GM19324 (cell line): ENCODE measurements at regions not wholly inside any gene's neighbourhood (a gene's known extent, or its start where the extent isn't known, plus 50 kb on each side); places are given as distances from the start of the nearest gene placed in this dataset.

ENCODE experiments used
- ATAC-seq: cut with Tn5 transposase; IDR thresholded peaks from one replicate; pipeline ENCODE4 v1.9.1; 2021; ENCODE audit warnings: mild to moderate bottlenecking, moderate library complexity; ENCODE audit not compliant: unreplicated experiment, low FRiP score

DNA sequence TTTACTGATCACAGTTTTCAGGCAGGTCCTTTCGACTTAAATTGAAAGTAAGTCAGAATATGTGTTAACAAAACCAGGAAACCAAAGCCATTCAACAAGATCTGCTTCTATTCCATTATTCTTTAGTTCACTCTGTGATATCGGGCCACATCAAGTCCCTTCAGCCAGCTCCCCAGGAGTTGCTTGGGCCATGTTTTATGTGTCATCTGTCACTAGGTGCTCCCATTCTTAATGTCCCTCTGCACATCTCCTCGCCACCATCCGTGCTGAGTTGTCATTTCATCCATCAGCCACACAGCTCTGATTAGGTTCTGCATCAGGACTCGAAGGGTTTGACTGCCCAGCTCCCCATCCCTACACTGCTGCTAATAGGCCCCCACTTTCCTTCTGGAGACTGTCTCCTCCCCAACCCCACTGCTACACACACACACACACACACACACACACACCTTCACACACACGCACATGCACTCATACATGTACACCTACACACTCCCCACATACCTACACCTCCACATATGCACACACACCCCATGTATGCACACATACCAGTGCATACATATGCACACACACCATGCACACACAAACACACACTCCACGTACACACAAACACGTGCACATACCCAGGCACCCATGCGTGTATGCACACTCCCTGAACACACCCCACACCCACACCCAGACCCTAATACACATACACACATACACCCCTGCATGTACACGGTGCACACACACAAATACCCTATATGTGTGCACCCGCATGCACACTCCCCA is 143.3 kb upstream of the GMDS start:
- no peak for ATAC-seq

DNA sequence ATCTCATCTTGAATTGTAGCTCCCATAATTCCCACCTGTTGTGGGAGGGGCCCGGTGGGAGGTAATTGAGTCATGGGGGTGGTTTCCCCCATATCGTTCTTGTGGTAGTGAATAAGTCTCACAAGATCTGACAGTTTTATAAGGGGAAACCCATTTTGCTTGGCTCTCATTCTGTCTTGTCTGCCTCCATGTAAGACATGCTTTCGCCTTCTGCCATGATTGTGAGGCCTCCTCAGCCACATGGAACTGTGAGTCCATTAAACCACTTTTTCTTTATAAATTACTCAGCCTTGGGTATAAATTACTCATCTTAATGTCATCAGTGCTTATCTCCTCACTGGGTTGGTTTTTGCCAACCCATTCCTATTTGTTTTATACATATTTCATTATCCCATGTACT is 142.0 kb upstream of the GMDS start:
- ATAC-seq: no peak

DNA sequence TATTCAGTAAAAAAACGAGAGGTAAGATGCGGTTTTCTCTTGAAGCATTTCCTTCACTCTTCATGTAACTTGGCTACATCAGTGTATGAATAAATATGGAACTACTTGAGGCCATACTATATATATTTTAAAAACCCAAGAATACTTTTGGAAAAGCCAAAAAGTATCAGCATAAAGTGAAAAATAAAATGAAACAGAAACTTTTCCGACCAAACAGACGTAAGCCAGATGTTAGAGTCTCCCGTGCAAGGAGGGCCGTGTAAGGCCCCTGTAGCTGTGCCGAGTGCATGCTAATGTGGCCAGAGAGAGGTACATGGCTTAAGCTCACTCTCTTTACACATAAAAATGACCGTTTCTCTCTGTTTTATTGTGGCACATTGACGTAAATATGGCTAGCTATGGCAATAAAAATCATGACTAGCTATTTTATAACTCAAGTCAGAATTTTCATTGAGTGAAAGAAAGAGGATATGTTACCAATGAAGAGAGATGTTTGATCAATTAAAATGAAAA is 140.1 kb upstream of the GMDS start:
- no peak for ATAC-seq

DNA sequence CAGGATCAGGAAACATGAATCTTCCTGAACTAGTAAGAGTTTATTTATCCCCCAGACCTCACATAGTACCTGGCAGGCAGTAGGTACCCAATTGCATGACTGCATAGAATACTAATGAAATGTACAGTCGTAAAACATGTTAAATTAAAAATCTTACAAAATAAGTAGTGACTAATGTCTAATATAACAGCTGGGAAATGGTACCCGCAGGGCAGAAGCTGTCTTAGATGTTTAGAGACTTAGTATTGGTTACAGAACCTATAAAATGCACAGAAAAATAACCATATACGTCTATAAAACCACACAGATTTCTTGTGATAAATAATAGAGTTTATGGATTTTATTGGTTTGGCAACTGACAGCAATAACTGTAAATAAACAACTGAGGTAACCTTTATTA is 139.1 kb upstream of the GMDS start:
- no peak for ATAC-seq

DNA sequence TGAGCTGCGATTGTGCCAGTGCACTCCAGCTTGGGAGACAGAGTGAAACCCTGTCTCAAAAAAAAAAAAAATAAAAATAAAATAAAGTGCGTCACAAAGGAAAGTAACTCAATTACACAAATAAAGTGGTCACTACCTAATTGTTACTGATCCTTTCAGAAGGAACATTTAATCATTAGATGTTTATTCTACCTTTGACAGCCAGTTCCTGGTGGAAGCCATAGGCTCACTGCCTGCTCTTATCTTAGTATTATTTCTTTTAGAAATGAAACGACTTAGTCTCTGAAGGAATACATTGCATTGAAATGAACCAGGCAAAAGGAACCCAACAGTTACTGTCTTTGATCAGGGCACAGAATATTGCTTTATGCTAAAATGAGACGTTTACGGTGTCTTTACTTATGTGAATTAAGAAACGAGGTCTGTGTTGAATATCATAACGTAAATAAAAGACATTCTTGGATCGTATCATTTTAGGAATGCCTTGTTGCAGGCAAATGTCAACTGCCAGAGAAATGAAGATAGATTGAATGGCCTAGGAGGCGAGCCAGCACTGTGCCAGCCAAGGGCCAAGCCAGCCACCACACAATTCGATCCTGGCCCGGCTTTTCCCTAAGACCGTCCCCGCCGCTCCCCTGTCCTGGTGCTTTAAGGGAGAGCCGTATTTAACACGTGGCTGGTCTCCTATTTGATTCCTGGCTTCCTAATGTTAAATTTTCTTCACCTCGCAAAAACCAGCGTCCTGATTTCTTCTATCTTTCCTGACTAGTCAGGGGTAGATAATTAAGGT is 136.7 kb upstream of the GMDS start:
- ATAC-seq: no peak

DNA sequence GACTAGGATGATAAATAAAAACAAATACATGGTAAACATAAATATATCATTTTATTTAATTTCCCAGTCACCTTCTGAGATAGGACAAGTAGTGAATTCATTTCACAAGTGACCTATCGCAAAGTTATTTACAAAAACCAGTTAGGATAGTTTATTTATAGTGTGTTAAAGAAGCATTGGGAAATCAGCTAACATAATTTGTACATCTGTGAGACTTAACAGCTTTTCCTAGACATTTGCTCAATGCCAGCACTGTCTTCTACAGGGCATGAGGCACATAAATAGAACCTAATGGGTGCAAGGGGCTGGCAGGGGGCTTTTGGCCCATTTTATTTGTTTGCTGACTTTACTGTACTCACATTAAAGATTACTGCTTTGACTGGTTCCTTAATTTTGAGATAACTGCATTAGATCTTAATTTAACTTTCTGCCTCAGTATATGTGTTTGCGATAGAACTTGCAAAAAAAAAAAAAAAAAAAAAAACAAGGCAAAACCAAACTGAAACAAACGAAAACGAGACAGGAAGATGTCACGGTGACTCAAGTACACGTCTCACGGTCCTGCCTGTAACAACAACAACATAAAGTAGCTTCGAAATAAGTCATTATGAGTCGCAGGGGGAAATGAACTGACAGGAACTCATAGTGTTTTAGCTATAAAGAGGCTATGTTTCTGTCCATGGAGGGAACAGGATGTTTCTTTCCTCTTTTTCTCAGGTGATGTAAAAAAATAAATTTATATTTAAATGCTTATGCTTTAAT is 133.7 kb upstream of the GMDS start:
- ATAC-seq: no peak

DNA sequence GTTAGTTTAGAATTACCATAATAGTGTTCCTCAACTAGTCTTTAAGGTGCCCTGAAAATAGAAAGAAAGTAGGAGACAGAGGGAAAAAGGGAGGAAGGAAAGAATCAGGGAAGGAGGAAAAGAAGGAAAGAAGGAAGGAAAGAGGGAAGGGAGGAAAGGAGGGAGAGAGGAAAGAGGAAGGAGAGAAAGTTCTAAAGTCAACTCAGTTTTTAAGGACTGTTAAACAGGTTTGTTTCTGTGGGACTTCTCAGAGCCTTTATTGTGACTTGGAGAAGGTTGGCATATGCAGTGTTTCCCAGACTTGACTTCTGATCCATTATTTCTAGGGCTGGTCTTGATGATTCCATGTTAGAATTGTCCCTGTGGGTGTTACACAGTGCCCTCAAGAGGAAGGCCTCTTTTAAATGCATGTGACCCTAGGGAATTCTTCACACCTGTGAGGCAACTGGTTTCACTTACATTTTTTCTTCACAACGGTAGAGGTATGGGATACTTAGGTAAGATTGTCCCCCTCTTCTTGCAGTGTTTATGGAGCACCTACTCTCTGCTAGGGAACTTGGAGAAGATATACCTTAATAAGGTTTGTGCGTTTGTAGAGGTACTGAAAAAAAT is 132.7 kb upstream of the GMDS start:
- no peak for ATAC-seq

DNA sequence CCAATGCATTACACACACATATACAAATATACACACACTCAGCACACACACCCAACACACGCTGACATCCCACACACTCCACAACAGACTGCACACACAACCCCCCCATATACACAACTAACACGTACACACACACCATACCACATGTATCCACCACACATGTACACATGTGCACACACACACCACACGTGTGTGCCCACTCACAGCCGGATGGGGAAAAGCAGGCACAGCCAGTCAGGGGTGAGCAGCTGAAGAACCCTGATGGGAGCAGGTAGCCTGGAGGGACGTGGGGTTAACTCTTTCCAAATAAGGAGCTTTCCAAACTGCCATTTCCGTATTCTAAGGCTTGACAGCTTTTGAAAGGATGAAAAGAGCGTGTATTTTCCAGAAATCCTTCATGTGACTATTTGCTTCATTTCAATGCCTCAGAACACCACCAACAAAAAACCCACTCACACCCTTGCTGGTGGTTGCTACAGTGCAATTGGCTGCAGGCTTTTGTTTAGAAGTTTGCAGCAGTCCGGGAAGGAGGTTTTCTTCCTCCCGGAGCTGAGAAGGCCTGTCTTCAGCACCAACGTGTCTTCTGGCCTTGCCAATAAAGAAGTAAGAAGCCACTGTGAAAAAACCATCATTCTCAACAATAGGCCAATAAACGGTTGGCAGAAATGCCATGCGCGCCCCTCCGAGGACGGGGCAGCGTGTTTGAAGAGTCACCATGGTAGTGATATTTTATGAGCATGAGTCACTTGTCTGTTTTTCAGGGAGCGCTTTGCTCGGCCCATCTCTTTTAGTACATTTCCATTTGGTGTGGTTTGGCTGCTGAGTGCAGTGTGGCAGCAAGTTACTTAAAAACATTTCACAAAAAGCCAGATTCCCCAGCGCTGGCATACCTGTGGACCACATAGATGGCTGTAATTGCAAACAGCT is 131.3 kb upstream of the GMDS start:
- no peak for ATAC-seq

DNA sequence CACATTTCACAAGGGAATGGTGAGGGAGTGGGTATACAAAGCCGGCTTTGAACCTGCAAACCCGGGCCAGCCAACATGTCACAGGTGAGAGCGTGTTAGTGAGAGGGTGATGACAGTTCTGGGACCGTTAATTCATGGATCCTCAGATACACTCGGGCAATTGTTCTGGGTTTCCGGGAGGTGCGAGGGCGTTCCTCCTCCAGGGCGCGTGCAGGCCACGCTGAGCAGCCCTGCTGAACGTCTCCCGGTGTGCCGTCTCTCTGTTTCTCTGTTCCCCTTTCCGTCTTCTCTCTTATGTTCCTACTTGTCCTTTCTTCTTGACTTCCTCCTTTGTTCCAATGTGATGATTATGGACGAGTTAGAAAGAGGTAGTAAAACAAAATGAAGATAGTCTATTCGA is 130.0 kb upstream of the GMDS start:
- no peak for ATAC-seq

DNA sequence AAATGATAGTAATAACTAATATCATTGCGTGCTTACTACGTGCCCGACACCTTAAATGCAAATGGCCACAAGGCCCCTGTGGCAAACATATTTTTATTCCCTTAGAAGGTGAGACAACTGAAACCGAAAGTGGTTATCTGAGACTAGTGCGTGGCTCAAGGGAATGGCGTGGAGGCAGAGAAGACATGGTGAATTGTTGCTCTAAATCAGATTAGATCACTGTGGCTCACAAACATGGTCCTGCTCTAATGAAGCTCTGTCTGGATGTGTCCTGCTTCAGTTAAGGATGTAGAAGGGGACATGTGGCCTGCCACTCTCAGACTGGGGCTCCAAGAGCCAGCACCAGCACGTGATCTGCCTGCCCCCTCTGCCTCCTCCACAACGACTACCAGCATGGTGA is 124.2 kb upstream of the GMDS start:
- no peak for ATAC-seq

DNA sequence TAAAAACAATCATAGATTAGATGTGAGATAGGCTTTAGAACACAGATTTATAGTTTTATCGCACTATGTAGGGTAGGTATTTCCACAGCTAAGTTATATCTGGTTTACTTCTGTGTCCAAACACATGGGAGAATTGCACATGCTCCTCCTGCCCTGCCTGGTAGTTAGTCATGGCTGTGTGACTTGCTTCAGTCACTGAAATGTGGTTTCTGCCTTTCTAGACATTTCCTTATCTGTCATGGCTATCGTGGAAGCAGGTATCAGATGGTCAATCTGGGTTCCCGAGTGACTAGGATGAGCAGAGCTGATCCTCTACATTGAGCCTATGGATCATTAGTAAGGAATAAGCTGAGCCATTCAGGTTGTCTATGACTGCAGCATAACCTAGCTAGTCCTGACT is 117.8 kb upstream of the GMDS start:
- no peak for ATAC-seq

DNA sequence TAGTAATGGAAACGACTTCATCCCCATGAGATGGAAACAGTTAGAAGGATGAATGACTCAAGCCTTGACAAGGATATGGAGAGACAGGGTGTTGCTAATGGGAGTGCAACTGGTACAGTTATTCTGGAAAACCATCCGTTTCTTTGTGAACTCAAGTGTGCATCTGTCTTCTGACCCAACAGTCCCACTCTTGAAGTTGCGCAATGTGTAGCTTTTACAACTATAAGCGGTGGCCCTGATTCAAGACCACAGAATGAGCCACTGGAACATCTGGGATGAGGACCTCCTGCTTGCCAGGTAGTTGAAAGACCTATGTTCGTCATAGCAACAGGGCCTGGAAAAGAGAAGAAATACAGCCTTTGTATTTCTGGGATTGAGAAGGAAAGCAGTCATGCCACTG is 115.8 kb upstream of the GMDS start:
- ATAC-seq: no peak

DNA sequence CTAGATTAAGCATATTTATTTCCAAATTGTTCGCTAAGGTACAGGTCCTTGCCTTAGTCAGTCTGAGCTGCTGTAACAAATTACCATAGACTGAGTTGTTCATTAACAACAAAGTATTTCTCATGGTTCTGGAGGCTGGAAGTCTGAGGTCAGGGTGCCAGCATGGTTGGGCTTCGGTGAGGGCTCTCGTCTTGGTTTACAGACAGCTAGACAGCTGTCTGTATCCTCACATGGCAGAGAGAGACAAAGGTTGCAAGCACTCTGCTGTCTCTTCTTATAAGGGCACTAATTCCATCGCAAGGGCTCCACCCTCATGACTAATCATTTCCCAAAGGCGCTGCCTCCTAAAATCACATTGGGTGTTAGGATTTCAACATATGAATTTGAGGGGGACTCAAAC is 115.3 kb upstream of the GMDS start:
- ATAC-seq: no peak

DNA sequence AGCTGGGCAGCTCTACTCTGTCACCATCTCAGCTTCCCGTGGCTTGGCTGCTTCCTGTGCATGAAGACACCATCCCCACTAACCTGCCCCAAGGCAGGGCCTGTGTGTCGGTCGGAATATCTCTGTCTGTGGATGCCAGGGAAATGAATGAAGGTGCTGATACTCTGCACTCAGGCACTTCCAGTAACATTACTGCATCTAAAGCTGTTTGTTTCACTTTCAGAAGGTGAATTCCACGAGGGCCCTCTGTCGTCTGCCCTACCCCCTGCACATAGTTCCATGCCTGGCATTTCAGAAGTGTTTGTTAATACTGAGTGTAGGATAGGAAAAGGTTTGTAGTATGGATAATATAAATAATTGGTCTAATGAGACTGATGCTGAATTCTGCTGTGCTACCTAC is 114.7 kb upstream of the GMDS start:
- ATAC-seq: no peak

DNA sequence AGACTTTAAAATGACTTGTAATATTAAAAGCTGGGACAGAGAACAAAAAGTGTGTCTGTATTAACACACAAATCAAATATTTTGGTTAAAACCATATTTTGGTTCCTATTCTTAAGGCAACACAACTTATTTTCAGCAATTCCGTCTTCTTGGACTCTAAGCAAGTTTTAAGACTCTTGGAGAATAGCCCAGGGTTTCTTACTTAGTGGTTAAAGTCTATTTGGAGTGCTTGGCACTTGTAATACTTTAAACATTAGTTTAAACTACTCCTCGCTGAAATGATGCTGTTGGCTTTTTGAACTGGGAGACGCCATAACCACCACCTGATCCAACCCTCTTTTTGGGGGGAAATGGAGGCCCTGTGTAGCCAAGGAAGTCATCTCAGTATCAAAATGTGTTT is 109.7 kb upstream of the GMDS start:
- ATAC-seq: no peak

DNA sequence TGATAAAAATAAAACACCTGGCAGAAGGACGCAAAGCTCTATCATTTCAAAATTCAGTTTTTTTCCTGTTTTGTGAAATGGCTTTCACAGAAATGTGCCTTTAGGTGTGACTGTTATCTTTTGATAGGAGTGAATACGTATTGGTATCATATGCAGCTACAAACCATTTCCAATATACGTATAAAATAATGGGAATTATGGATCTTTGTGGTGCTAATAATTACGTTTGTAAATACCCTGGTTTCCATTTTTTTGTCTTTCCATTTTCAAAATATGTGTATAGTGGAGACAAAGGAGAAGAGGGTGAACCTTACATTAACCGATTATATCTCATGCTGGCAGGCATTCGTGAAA is 108.7 kb upstream of the GMDS start:
- no peak for ATAC-seq

DNA sequence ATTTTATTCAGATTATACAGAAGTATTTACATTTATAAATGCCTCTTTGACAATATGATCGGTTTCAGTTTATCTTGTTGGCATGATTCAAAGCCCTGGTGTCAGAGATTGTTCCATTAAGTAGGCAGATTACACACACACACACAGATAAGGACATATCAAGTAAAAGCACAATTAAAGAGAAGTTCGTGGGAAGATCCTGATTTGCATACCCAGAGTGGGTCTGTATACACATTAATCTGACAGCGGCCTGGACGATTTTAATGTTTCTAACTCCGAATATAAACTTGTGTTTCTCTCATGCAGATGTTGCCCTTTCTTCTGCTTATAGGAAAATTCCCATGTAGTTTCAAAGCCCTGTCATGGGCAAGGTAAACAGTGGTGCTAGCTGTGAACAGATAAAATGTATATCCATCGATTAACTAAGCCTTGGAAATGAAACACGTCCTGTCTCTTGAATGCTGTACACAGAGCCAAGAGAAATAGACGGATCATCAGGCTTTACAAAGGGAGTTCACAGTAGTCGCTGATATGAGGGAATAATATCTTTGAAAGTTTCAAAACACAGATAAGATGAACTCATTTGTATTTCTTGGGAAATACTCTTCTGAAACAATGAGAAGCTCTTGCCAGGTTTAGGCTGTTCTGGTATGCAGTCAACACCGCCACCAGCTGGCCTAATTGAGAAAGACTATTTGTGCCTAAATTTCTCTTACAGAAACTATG is 108.2 kb upstream of the GMDS start:
- ATAC-seq: no peak

DNA sequence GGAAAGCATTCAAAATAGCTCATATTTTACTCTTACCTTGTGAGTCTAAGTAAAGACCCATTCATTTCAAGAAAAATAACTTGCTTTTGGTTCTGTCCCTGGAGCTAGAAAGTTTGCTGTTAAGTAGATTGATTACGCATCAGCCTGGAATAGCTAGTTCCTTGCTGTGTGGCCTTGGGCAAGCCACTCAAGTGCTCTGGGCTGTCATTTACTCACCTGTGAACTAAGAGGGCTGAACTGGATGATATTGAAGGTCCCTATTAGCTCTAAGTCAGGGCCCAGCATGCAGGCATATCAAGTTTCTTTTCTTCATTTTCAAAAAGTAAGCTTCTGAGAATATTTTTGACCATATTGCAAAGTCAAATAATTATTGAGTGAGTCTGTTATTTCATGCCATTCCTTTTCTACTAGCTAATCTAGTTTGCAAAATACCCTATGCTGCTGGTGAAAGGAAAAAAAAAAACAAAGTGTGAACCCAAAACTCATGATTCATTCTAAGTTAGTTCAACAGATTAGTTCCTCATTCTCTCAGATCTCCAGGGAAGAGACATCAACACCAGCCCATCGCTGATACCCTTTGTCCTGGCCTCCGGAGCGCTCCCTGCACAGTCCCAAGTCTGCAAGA is 106.5 kb upstream of the GMDS start:
- ATAC-seq: no peak

DNA sequence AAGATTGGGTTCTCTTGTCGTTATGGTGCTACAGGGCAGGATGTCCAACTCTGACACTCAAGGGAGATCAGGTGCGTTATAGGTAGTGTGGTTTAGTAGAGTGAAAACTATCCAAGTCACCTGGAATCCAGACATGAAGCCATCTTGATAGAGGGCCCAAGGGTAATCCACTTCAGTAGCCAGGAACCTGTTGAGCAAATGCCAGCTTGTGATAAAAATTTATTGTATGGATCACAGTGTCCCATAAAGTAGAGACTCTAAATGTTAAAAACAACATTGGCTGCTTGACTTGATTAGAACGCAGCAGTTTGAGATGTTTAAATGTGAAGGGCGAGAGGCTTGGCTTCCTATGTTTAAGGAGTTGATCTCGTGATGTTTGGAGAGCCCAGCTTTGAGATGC is 105.7 kb upstream of the GMDS start:
- no peak for ATAC-seq
